H9 (cell line): ENCODE measurements at regions not wholly inside any gene's neighbourhood (a gene's known extent, or its start where the extent isn't known, plus 50 kb on each side); places are given as distances from the start of the nearest gene placed in this dataset.

ENCODE experiments used
- DNase-seq: peaks from one replicate; pipeline ENCODE4 v3.0.0-alpha.2; 2017
- H2AFZ ChIP-seq: one replicate; pipeline ENCODE4 v1.6.1; 2013; ENCODE audit warnings: mild to moderate bottlenecking, low read length, control low read depth, moderate library complexity
- H2AK5ac ChIP-seq: 2 replicates; pipeline ENCODE4 v1.6.1; 2013; ENCODE audit warnings: low read length, control low read depth, mixed read lengths; ENCODE audit not compliant: insufficient read length
- H2BK120ac ChIP-seq: one replicate; pipeline ENCODE4 v1.6.1; 2013; ENCODE audit warnings: low read depth, mild to moderate bottlenecking, low read length, control low read depth, inconsistent platforms; ENCODE audit not compliant: poor library complexity, severe bottlenecking
- H2BK12ac ChIP-seq: 2 replicates; pipeline ENCODE4 v1.6.1; 2013; ENCODE audit warnings: low read length, control low read depth, mixed read lengths, low read depth; ENCODE audit not compliant: insufficient read length
- H2BK15ac ChIP-seq: 2 replicates; pipeline ENCODE4 v1.6.1; 2013; ENCODE audit warnings: low read depth, low read length, control low read depth
- H2BK20ac ChIP-seq: one replicate; pipeline ENCODE4 v1.6.1; 2013; ENCODE audit warnings: low read depth, mild to moderate bottlenecking, low read length, control low read depth, inconsistent platforms; ENCODE audit not compliant: poor library complexity, severe bottlenecking
- H2BK5ac ChIP-seq: 2 replicates; pipeline ENCODE4 v1.6.1; 2013; ENCODE audit warnings: low read length, control low read depth, mixed read lengths; ENCODE audit not compliant: insufficient read length
- H3K14ac ChIP-seq: 2 replicates; pipeline ENCODE4 v1.6.1; 2013; ENCODE audit warnings: low read length, control low read depth; ENCODE audit not compliant: insufficient read depth
- H3K18ac ChIP-seq: 2 replicates; pipeline ENCODE4 v1.6.1; 2013; ENCODE audit warnings: low read depth, mild to moderate bottlenecking, mixed read lengths, low read length, control low read depth; ENCODE audit not compliant: insufficient read length
- H3K23ac ChIP-seq: 2 replicates; pipeline ENCODE4 v1.6.1; 2013; ENCODE audit warnings: low read length, control low read depth, mixed read lengths, low read depth; ENCODE audit not compliant: insufficient read length
- H3K23me2 ChIP-seq: 2 replicates; pipeline ENCODE4 v1.6.1; 2013; ENCODE audit warnings: low read depth, mild to moderate bottlenecking, mixed read lengths, low read length, control low read depth; ENCODE audit not compliant: insufficient read length, poor library complexity, severe bottlenecking
- H3K27ac ChIP-seq: 2 replicates; pipeline ENCODE4 v1.5.1; 2013; ENCODE audit warnings: low read length, control low read depth, mixed read lengths, low read depth; ENCODE audit not compliant: insufficient read length
- H3K27me3 ChIP-seq: 2 replicates; pipeline ENCODE4 v1.6.1; 2013; ENCODE audit warnings: low read length, control low read depth, inconsistent platforms; ENCODE audit not compliant: insufficient read depth
- H3K4ac ChIP-seq: 2 replicates; pipeline ENCODE4 v1.6.1; 2013; ENCODE audit warnings: low read depth, mild to moderate bottlenecking, control low read depth, inconsistent platforms, low read length, moderate library complexity
- H3K4me1 ChIP-seq: 2 replicates; pipeline ENCODE4 v1.6.1; 2013; ENCODE audit warnings: low read length, control low read depth, inconsistent platforms; ENCODE audit not compliant: insufficient read depth
- H3K4me2 ChIP-seq: 2 replicates; pipeline ENCODE4 v1.6.1; 2013; ENCODE audit warnings: low read length, control low read depth, mixed read lengths; ENCODE audit not compliant: insufficient read length, insufficient read depth
- H3K56ac ChIP-seq: 2 replicates; pipeline ENCODE4 v1.6.1; 2013; ENCODE audit warnings: low read depth, mild to moderate bottlenecking, mixed read lengths, low read length, control low read depth; ENCODE audit not compliant: insufficient read length
- H3K79me1 ChIP-seq: 2 replicates; pipeline ENCODE4 v1.6.1; 2013; ENCODE audit warnings: low read depth, mild to moderate bottlenecking, moderate library complexity, low read length, control low read depth, inconsistent platforms; ENCODE audit not compliant: insufficient read depth, poor library complexity, severe bottlenecking
- H3K79me2 ChIP-seq: 2 replicates; pipeline ENCODE4 v1.6.1; 2013; ENCODE audit warnings: low read length, control low read depth, inconsistent platforms; ENCODE audit not compliant: insufficient read depth
- H3K9ac ChIP-seq: 2 replicates; pipeline ENCODE4 v1.6.1; 2013; ENCODE audit warnings: low read length, control low read depth, mixed read lengths; ENCODE audit not compliant: insufficient read length; ENCODE audit errors: extremely low read depth
- H3K9me3 ChIP-seq: one replicate; pipeline ENCODE4 v1.6.1; 2013; ENCODE audit warnings: low read depth, low read length, inconsistent platforms; ENCODE audit not compliant: control insufficient read depth
- H3T11ph ChIP-seq: one replicate; pipeline ENCODE4 v1.6.1; 2013; ENCODE audit warnings: mild to moderate bottlenecking, low read length, control low read depth, inconsistent platforms
- H4K20me1 ChIP-seq: one replicate; pipeline ENCODE4 v1.6.1; 2013; ENCODE audit not compliant: control insufficient read depth, insufficient read length, insufficient read depth
- H4K5ac ChIP-seq: 2 replicates; pipeline ENCODE4 v1.6.1; 2013; ENCODE audit warnings: low read depth, mild to moderate bottlenecking, mixed read lengths, low read length, control low read depth; ENCODE audit not compliant: insufficient read length
- H4K8ac ChIP-seq: replicated peaks from 2 replicates; pipeline ENCODE4 v1.6.1; 2013; ENCODE audit warnings: low read length, control low read depth, mixed read lengths, low read depth; ENCODE audit not compliant: insufficient read length
- H4K91ac ChIP-seq: 2 replicates; pipeline ENCODE4 v1.6.1; 2013; ENCODE audit warnings: low read depth, mild to moderate bottlenecking, moderate library complexity, mixed read lengths, low read length, control low read depth; ENCODE audit not compliant: insufficient read length
- H3K27ac Mint-ChIP-seq, 3 experiments: 2 replicates in 2 of 3; 3 replicates in 1 of 3; pipeline ENCODE4 v1.8.0; 2020 to 2021; ENCODE audit warnings: mixed read lengths in 3 of 3, mild to moderate bottlenecking in 1 of 3, moderate library complexity in 1 of 3
- H3K27me3 Mint-ChIP-seq: 2 replicates; pipeline ENCODE4 v1.8.0; 2021; ENCODE audit warnings: low read depth, mild to moderate bottlenecking, moderate library complexity, mixed read lengths
- H3K36me3 Mint-ChIP-seq, 3 experiments: 2 replicates in 2 of 3; 3 replicates in 1 of 3; pipeline ENCODE4 v1.8.0; 2020 to 2021; ENCODE audit warnings: low read depth in 3 of 3, mixed read lengths in 3 of 3; ENCODE audit not compliant: insufficient read depth in 1 of 3
- H3K4me1 Mint-ChIP-seq, 2 experiments: 2 replicates each; pipeline ENCODE4 v1.8.0; 2020; ENCODE audit warnings: mixed read lengths in 2 of 2
- H3K4me3 Mint-ChIP-seq, 2 experiments: 2 replicates in 1 of 2; 3 replicates in 1 of 2; pipeline ENCODE4 v1.8.0; 2020 to 2021; ENCODE audit warnings: mild to moderate bottlenecking in 2 of 2, mixed read lengths in 2 of 2, moderate library complexity in 1 of 2
- H3K9me3 Mint-ChIP-seq, 2 experiments: 2 replicates in 1 of 2; 3 replicates in 1 of 2; pipeline ENCODE4 v1.8.0; 2020; ENCODE audit warnings: mild to moderate bottlenecking in 2 of 2, mixed read lengths in 2 of 2, moderate library complexity in 1 of 2
- TF ChIP-seq, protein P1 (sequence below): fragments of 200-600 bp; sonication (generic); conservative IDR thresholded peaks from 3 replicates; pipeline ENCODE4 v1.8.0; 2021; ENCODE audit warnings: antibody characterized with exemption, mild to moderate bottlenecking

DNA sequence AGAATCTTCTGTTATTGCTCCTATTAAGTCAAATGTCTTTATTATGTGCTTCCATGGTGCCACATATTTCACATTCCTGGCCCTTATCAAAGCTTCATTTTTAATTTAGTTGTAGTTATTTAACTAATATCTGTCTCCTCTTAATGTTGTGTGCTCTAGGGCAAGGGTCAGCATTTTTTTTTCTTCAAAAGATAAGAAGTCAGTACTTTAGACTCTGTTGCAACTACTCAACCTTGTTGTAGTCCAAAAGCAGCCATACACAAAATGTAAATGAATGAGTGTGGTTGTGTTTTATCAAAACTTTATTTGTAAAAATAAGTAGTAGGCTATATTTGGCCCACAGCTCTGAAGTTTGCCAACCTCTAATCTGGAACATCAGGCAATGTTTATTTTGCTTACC is 394.7 kb upstream of the CBLB start:
- H3K27ac ChIP-seq = no peak overlapping the region
- H2BK15ac ChIP-seq = no peak overlapping the region
- DNase-seq = no peak
- H3K4me2 ChIP-seq = no peak overlapping the region
- no peak overlapping the region for H2BK20ac ChIP-seq
- H3K4ac ChIP-seq = no peak overlapping the region
- no peak overlapping the region for H3K14ac ChIP-seq
- TF ChIP-seq, protein P1, sequence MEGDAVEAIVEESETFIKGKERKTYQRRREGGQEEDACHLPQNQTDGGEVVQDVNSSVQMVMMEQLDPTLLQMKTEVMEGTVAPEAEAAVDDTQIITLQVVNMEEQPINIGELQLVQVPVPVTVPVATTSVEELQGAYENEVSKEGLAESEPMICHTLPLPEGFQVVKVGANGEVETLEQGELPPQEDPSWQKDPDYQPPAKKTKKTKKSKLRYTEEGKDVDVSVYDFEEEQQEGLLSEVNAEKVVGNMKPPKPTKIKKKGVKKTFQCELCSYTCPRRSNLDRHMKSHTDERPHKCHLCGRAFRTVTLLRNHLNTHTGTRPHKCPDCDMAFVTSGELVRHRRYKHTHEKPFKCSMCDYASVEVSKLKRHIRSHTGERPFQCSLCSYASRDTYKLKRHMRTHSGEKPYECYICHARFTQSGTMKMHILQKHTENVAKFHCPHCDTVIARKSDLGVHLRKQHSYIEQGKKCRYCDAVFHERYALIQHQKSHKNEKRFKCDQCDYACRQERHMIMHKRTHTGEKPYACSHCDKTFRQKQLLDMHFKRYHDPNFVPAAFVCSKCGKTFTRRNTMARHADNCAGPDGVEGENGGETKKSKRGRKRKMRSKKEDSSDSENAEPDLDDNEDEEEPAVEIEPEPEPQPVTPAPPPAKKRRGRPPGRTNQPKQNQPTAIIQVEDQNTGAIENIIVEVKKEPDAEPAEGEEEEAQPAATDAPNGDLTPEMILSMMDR = no peak
- no peak overlapping the region for H3K23ac ChIP-seq
- Mint-ChIP-seq H3K4me1 (peaks cover 0 to 6% of the 10 kb centered on the region in 2 experiments; a peak in 1 of 4 replicates), H3K27ac (no peak overlapping the region), H3K9me3 (no peaks in the 10 kb centered on the region), H3K27me3 (no peaks in the 10 kb centered on the region), H3K4me3 (no peak overlapping the region), H3K36me3 (no peaks in the 10 kb centered on the region)
- H4K20me1 ChIP-seq = no peaks in the 10 kb centered on the region
- H3K56ac ChIP-seq = no peak overlapping the region
- H3K27me3 ChIP-seq = no peaks in the 10 kb centered on the region
- no peak overlapping the region for H4K5ac ChIP-seq
- H3K4me1 ChIP-seq = no peaks in the 10 kb centered on the region
- no peaks in the 10 kb centered on the region for H3K9me3 ChIP-seq
- H2BK120ac ChIP-seq = no peak overlapping the region
- H3T11ph ChIP-seq = no peak overlapping the region
- H3K9ac ChIP-seq = no peak overlapping the region
- no peak overlapping the region for H2AK5ac ChIP-seq
- no peak overlapping the region for H2AFZ ChIP-seq
- no peaks in the 10 kb centered on the region for H3K79me2 ChIP-seq
- no peak overlapping the region for H4K8ac ChIP-seq
- no peak overlapping the region for H2BK5ac ChIP-seq
- H3K18ac ChIP-seq = no peak overlapping the region
- H3K23me2 ChIP-seq = no peaks in the 10 kb centered on the region
- H3K79me1 ChIP-seq = no peaks in the 10 kb centered on the region
- no peak overlapping the region for H2BK12ac ChIP-seq
- H4K91ac ChIP-seq = no peak overlapping the region
